Parathyroid adenoma (tissue), 2 donors: ENCODE measurements at regions not wholly inside any gene's neighbourhood (a gene's known extent, or its start where the extent isn't known, plus 50 kb on each side); places are given as distances from the start of the nearest gene placed in this dataset.

Source experiments
- H2AFZ ChIP-seq: fragments of 300-600 bp; sonication (generic); one replicate; pipeline ENCODE4 v1.7.0; 2017; ENCODE audit warnings: antibody characterized with exemption, mild to moderate bottlenecking
- H3K27ac ChIP-seq: fragments of 300-600 bp; sonication (generic); one replicate; pipeline ENCODE4 v1.7.0; 2017
- H3K27me3 ChIP-seq: fragments of 300-600 bp; sonication (generic); one replicate; pipeline ENCODE4 v1.7.0; 2017; ENCODE audit warnings: low read length; ENCODE audit not compliant: control insufficient read depth, insufficient read depth
- H3K36me3 ChIP-seq: fragments of 300-600 bp; sonication (generic); one replicate; pipeline ENCODE4 v1.7.0; 2017; ENCODE audit warnings: low read length; ENCODE audit not compliant: control insufficient read depth, insufficient read depth
- H3K4me1 ChIP-seq: fragments of 300-600 bp; sonication (generic); one replicate; pipeline ENCODE4 v1.7.0; 2017; ENCODE audit warnings: control low read depth
- H3K4me2 ChIP-seq: fragments of 300-600 bp; sonication (generic); one replicate; pipeline ENCODE4 v1.7.0; 2017; ENCODE audit warnings: low read length
- H3K4me3 ChIP-seq: fragments of 300-600 bp; sonication (generic); one replicate; pipeline ENCODE4 v1.7.0; 2017; ENCODE audit warnings: low read depth, low read length
- H3K79me2 ChIP-seq: fragments of 300-600 bp; sonication (generic); one replicate; pipeline ENCODE4 v1.7.0; 2017; ENCODE audit warnings: control low read depth
- H3K9ac ChIP-seq: fragments of 300-600 bp; sonication (generic); one replicate; pipeline ENCODE4 v1.7.0; 2017; ENCODE audit warnings: mild to moderate bottlenecking
- H3K9me3 ChIP-seq: fragments of 300-600 bp; sonication (generic); one replicate; pipeline ENCODE4 v1.7.0; 2017; ENCODE audit warnings: low read length; ENCODE audit not compliant: control insufficient read depth
- TF ChIP-seq, protein P1 (sequence below): fragments of 300-600 bp; sonication (generic); IDR thresholded peaks from one replicate; pipeline ENCODE4 v1.7.0; 2017; ENCODE audit warnings: antibody characterized with exemption, mild to moderate bottlenecking
- donor health status: primary hyperparathyroidism.

DNA sequence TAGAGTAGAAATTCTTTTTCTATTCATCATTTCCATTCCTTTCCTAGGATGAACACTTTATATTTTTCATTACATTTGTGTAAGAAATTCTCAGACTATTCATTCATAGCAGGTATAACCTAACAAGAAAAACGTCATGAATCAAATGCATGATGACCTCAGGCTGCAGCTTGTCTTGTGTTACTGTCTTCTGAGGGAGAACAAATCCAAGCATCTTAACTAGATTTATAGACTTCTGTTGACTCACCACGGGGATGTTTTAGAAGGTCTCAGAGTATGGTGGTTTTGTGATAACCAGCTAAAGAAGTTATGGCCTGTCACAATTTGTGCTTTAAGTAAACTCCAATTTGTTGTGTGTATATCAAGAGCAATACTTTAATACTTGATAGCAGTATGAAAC, 102.7 kb downstream of the ANKRD7 start:
- TF ChIP-seq, protein P1, sequence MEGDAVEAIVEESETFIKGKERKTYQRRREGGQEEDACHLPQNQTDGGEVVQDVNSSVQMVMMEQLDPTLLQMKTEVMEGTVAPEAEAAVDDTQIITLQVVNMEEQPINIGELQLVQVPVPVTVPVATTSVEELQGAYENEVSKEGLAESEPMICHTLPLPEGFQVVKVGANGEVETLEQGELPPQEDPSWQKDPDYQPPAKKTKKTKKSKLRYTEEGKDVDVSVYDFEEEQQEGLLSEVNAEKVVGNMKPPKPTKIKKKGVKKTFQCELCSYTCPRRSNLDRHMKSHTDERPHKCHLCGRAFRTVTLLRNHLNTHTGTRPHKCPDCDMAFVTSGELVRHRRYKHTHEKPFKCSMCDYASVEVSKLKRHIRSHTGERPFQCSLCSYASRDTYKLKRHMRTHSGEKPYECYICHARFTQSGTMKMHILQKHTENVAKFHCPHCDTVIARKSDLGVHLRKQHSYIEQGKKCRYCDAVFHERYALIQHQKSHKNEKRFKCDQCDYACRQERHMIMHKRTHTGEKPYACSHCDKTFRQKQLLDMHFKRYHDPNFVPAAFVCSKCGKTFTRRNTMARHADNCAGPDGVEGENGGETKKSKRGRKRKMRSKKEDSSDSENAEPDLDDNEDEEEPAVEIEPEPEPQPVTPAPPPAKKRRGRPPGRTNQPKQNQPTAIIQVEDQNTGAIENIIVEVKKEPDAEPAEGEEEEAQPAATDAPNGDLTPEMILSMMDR = no peak
- H3K27ac ChIP-seq = no peak overlapping the region
- H3K79me2 ChIP-seq = no peaks in the 10 kb centered on the region
- H3K9me3 ChIP-seq = no peaks in the 10 kb centered on the region
- no peak overlapping the region for H3K4me2 ChIP-seq
- no peaks in the 10 kb centered on the region for H3K4me1 ChIP-seq
- no peak overlapping the region for H2AFZ ChIP-seq
- H3K9ac ChIP-seq = no peak overlapping the region
- H3K4me3 ChIP-seq = no peak overlapping the region
- H3K36me3 ChIP-seq = no peaks in the 10 kb centered on the region
- H3K27me3 ChIP-seq = no peaks in the 10 kb centered on the region

DNA sequence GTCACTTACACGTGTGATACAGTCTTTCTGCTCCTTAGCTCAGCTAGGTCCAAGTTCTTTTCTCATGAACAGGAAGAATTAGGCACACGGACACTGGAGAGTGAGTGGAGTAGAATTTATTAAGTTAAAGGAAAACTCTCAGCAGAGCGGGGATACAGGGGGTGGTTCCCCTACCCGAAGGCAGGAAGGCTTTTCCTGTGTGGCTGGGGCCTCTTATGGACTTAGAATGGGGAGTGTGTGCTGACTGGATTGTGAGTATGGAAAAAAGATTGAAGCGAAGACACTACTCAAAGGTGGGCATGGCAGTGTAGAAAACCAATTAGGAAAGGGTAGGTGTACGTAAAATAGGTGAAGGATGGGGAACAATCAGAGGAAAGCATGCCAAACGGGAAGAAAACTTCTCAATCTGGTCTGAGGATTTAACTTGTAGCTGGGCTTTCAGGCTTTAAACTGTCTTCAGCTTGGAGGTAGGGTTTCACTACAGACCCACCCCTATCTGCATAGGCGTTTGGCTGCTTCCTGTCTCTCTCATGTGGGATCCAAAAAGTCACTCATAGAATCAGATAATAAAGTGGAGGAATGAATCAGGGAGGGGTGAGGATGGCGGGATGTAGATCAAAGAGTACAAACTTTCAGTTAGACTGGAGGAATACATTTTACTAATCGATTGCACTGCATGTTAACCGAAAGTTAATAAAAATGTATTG, 104.2 kb downstream of the ANKRD7 start:
- Histone ChIP-seq H3K4me3 (no peak overlapping the region), H3K9me3 (no peaks in the 10 kb centered on the region), H3K36me3 (no peaks in the 10 kb centered on the region), H3K4me1 (no peaks in the 10 kb centered on the region), H2AFZ (no peak overlapping the region), H3K9ac (no peak overlapping the region), H3K79me2 (no peaks in the 10 kb centered on the region), H3K27me3 (no peaks in the 10 kb centered on the region), H3K27ac (no peak overlapping the region), H3K4me2 (no peak overlapping the region)
- TF ChIP-seq, protein P1 = no peak

DNA sequence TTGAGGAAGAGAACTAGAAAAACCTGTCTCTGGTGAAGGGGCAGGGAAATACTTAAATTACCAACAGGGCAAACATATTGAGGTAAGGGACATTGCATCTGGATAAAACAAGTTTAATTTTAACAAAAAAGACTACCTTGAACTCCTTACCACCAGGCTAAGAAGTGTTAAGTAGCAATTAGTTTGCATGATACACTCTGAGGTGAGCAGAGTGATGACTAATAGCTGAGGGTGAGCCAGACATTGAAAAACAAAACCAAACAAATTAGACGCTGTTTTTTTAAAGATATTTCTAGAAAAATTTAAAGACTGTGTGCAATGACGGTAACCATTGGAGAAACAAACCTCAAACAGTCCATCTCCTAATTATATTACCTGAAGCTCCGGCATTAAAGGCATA, 105.9 kb downstream of the ANKRD7 start:
- Histone ChIP-seq H3K27me3 (no peaks in the 10 kb centered on the region), H3K27ac (no peak overlapping the region)
- TF ChIP-seq, protein P1 = no peak

DNA sequence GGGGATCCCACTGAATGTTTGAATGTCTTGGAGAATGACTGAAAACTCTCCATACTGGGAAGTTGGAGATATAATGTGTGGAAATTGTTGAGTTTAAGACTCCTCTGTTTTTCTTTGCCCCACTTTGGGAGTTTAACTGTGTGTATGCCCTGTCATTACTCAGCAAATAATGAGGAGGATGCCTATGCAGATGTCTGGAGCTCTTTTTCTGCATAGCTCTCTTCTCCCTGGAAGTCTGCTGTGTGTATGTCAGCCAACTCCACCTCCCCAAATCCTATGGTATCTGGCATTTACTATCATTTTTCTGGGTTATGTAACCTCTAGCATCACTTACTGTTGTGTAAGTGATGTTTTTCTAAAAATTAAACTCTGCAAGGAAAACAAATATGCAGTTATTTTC, 122.2 kb downstream of the ANKRD7 start:
- H2AFZ ChIP-seq = no peak overlapping the region
- no peaks in the 10 kb centered on the region for H3K4me1 ChIP-seq
- H3K27me3 ChIP-seq = no peaks in the 10 kb centered on the region
- H3K9me3 ChIP-seq = no peaks in the 10 kb centered on the region
- H3K36me3 ChIP-seq = no peaks in the 10 kb centered on the region
- TF ChIP-seq, protein P1 = no peak
- no peaks in the 10 kb centered on the region for H3K79me2 ChIP-seq
- no peak overlapping the region for H3K9ac ChIP-seq
- H3K27ac ChIP-seq = no peak overlapping the region
- no peak overlapping the region for H3K4me2 ChIP-seq
- H3K4me3 ChIP-seq = no peak overlapping the region

More for the DNA sequence above, 105.9 kb downstream of the ANKRD7 start:
- Histone ChIP-seq H3K36me3 (no peaks in the 10 kb centered on the region), H3K4me1 (no peaks in the 10 kb centered on the region), H3K4me2 (no peak overlapping the region), H2AFZ (no peak overlapping the region), H3K4me3 (no peak overlapping the region), H3K9ac (no peak overlapping the region), H3K79me2 (no peaks in the 10 kb centered on the region), H3K9me3 (no peaks in the 10 kb centered on the region)

DNA sequence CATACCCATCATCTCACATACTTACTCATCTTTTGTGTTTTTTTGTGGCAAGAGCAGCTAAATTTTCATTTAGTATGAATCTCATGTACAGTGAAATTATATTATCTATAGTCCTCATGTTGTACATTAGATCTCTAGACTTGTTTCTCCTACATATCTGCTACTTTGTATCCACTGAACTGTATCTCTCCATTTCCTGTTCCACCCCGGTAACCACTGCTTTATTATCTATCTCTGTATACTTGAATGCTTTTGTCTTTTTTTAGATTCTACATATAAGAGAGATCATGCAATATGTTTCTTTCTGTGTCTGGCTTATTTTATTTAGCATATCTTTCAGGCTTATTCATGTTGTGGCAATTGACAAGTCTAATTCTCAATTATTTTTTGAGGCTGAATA, 125.1 kb downstream of the ANKRD7 start:
- no peaks in the 10 kb centered on the region for H3K79me2 ChIP-seq
- TF ChIP-seq, protein P1 = no peak
- no peaks in the 10 kb centered on the region for H3K27me3 ChIP-seq
- no peaks in the 10 kb centered on the region for H3K9me3 ChIP-seq
- no peaks in the 10 kb centered on the region for H3K4me1 ChIP-seq
- H3K36me3 ChIP-seq = no peaks in the 10 kb centered on the region
- H3K4me2 ChIP-seq = no peak overlapping the region
- H3K27ac ChIP-seq = no peak overlapping the region
- H3K4me3 ChIP-seq = no peak overlapping the region
- no peak overlapping the region for H2AFZ ChIP-seq
- no peak overlapping the region for H3K9ac ChIP-seq
